ENCODE measurements at regions not wholly inside any gene's neighbourhood (a gene's known extent, or its start where the extent isn't known, plus 50 kb on each side); places are given as distances from the start of the nearest gene placed in this dataset.

DNA sequence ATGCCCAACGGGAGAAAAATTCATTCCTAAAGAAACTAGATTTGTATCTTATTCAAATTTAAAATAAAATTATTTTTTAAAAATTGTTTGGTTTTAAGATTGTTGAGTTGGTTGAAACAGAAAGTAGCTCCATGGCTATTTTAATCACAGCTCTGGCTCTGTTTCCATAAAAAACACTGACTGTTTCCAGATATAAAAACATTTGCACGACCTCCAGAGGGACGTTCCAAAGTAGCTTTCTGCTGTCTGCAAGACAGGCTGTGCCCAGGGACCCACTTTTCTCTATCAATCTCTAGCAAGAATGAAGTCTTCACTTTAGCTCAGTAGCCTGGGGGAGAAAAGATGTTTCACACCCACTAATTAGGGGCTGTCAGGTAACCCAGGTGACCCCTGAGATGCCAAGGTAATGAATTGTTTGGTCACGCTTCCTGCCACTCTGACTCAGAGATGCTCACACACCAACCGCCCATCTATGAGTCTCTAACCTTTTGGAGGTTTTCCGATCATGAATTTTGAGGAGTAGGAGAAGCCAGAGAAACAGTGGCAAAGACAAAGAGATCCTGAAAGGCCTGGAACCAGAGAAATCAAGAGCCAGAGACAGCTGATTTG lies 220.1 kb upstream of the SOX9 start:
- Histone ChIP-seq H3K4me1 (ENCODE audit: control insufficient read depth in 2 of 2, insufficient read depth in 2 of 2, low read length in 2 of 2) (no peaks in the 10 kb centered on the region), H2AFZ (ENCODE audit: insufficient read depth, low read depth, low read length, poor library complexity, severe bottlenecking) (no peak overlapping the region), H3K27ac (ENCODE audit: low read length in 2 of 2) (no peak overlapping the region), H3K4me3 (ENCODE audit: control extremely low read depth in 1 of 5, extremely low read depth in 1 of 5, insufficient read depth in 1 of 5, low read depth in 2 of 5, low read length in 4 of 5) (no peak overlapping the region), H4K20me1 (ENCODE audit: control insufficient read depth, insufficient read depth, low read length, poor library complexity, severe bottlenecking) (no peaks in the 10 kb centered on the region), H3K79me2 (ENCODE audit: control insufficient read depth, insufficient read depth, low read length) (no peaks in the 10 kb centered on the region), H3K36me3 (replicated peaks in 1 of 2; ENCODE audit: control extremely low read depth in 1 of 2, control insufficient read depth in 1 of 2, extremely low read depth in 1 of 2, insufficient read depth in 2 of 2, low read length in 1 of 2) (no peaks in the 10 kb centered on the region), H3K4me2 (replicated peaks; ENCODE audit: low read depth, low read length, poor library complexity, severe bottlenecking) (no peak overlapping the region), H3K27me3 (replicated peaks in 1 of 4; ENCODE audit: control extremely low read depth in 1 of 4, control insufficient read depth in 3 of 4, insufficient read depth in 4 of 4, low read length in 3 of 4) (no peaks in the 10 kb centered on the region), H3K9me3 (ENCODE audit: control extremely low read depth in 1 of 3, control insufficient read depth in 2 of 3, insufficient read depth in 1 of 3, low read length in 2 of 3) (peaks cover 0 to 5% (median 0%) of the 10 kb centered on the region in 3 donors), H3K9ac (ENCODE audit: low read length) (no peak overlapping the region)
- ATAC-seq (ENCODE audit: low read depth) (no peak), DNase-seq (no peak)
- ChIA-PET CTCF (no interaction called here), POLR2A (no interaction called here)
- TF ChIP-seq CTCF (IDR thresholded peaks at IDR 0.05) = no peak
- no peak for TF ChIP-seq EZH2 (IDR thresholded peaks at IDR 0.05; ENCODE audit: borderline replicate concordance, insufficient read depth, low read depth, low read length, poor library complexity, severe bottlenecking)
- intact Hi-C loops (cut with micrococcal nuclease) = no loop called here
- no peak overlapping the region for H3K27ac Mint-ChIP-seq
- no peaks in the 10 kb centered on the region for H3K27me3 Mint-ChIP-seq
- H3K9me3 Mint-ChIP-seq (ENCODE audit: insufficient read depth) = no peaks in the 10 kb centered on the region
- H3K4me3 Mint-ChIP-seq = no peak overlapping the region
- no peaks in the 10 kb centered on the region for H3K4me1 Mint-ChIP-seq
- WGBS (ENCODE audit: insufficient coverage) = no CpG with 5 or more reads among the region's 6 CpGs

GRCh38 chr17:71902894-71903506 lies 217.8 kb upstream of the SOX9 start:
- H3K27ac ChIP-seq (ENCODE audit: low read length in 2 of 2) = no peak overlapping the region
- Mint-ChIP-seq H3K4me3 (no peak overlapping the region), H3K9me3 (ENCODE audit: insufficient read depth) (no peaks in the 10 kb centered on the region), H3K27me3 (no peaks in the 10 kb centered on the region), H3K4me1 (no peaks in the 10 kb centered on the region), H3K27ac (no peak overlapping the region)
- no peaks in the 10 kb centered on the region for H3K4me1 ChIP-seq (ENCODE audit: control insufficient read depth in 2 of 2, insufficient read depth in 2 of 2, low read length in 2 of 2)
- POLR2A ChIA-PET = no interaction called here
- intact Hi-C loops (cut with micrococcal nuclease) = no loop called here
- no peak overlapping the region for H2AFZ ChIP-seq (ENCODE audit: insufficient read depth, low read depth, low read length, poor library complexity, severe bottlenecking)
- no peaks in the 10 kb centered on the region for H3K36me3 ChIP-seq (replicated peaks in 1 of 2; ENCODE audit: control extremely low read depth in 1 of 2, control insufficient read depth in 1 of 2, extremely low read depth in 1 of 2, insufficient read depth in 2 of 2, low read length in 1 of 2)
- 83% methylated on average over 3 of the region's 3 CpGs for WGBS (ENCODE audit: insufficient coverage)
- no peaks in the 10 kb centered on the region for H4K20me1 ChIP-seq (ENCODE audit: control insufficient read depth, insufficient read depth, low read length, poor library complexity, severe bottlenecking)
- no peaks in the 10 kb centered on the region for H3K79me2 ChIP-seq (ENCODE audit: control insufficient read depth, insufficient read depth, low read length)
- no peaks in the 10 kb centered on the region for H3K27me3 ChIP-seq (replicated peaks in 1 of 4; ENCODE audit: control extremely low read depth in 1 of 4, control insufficient read depth in 3 of 4, insufficient read depth in 4 of 4, low read length in 3 of 4)
- H3K9me3 ChIP-seq (ENCODE audit: control extremely low read depth in 1 of 3, control insufficient read depth in 2 of 3, insufficient read depth in 1 of 3, low read length in 2 of 3) = peaks cover 0 to 9% (median 0%) of the 10 kb centered on the region in 3 donors
- DNase-seq = no peak
- TF ChIP-seq CTCF (IDR thresholded peaks at IDR 0.05) (no peak), EZH2 (IDR thresholded peaks at IDR 0.05; ENCODE audit: borderline replicate concordance, insufficient read depth, low read depth, low read length, poor library complexity, severe bottlenecking) (no peak)
- no peak overlapping the region for H3K9ac ChIP-seq (ENCODE audit: low read length)
- H3K4me2 ChIP-seq (replicated peaks; ENCODE audit: low read depth, low read length, poor library complexity, severe bottlenecking) = no peak overlapping the region
- H3K4me3 ChIP-seq (ENCODE audit: control extremely low read depth in 1 of 5, extremely low read depth in 1 of 5, insufficient read depth in 1 of 5, low read depth in 2 of 5, low read length in 4 of 5) = no peak overlapping the region
- no peak for ATAC-seq (ENCODE audit: low read depth)
- CTCF ChIA-PET = no interaction called here

All from B cell (primary cell).